GM12878 (cell line): ENCODE measurements at regions not wholly inside any gene's neighbourhood (a gene's known extent, or its start where the extent isn't known, plus 50 kb on each side); places are given as distances from the start of the nearest gene placed in this dataset.

Experiments
- ATAC-seq: fragments of 200-7000 bp; cut with Tn5 transposase; 3 replicates; pipeline ENCODE4 v1.9.1; 2020; ENCODE audit warnings: mild to moderate bottlenecking, moderate library complexity
- BruUV-seq: library from RNA; stranded (reverse); fragments of 400-500 nt; replicated peaks from 2 replicates; lab custom pipeline; 2021; lab: Mats Ljungman, UMichigan
- CTCF ChIA-PET: fragments of 300-600 bp; sonication (Branson Sonifier 250); formaldehyde crosslinking; extraction: SDS; loops from one replicate; lab custom pipeline; 2021; ENCODE audit warnings: inconsistent platforms; lab: Yijun Ruan, JAX
- POLR2A ChIA-PET: fragments of 350-600 bp; formaldehyde crosslinking; extraction: SDS; loops from one replicate; lab custom pipeline; 2021; ENCODE audit warnings: inconsistent platforms; lab: Charles Lee
- RAD21 ChIA-PET: fragments of 300-600 bp; sonication (Branson Sonifier 250); formaldehyde crosslinking; loops from one replicate; lab custom pipeline; 2023; ENCODE audit warnings: antibody characterized with exemption; ENCODE audit not compliant: unreplicated experiment; lab: Charles Lee
- SMC1A ChIA-PET: fragments of 300-600 bp; sonication (Branson Sonifier 250); formaldehyde crosslinking; loops from one replicate; lab custom pipeline; 2023; ENCODE audit not compliant: unreplicated experiment, uncharacterized antibody; lab: Charles Lee
- DNase-seq: peaks from one replicate; pipeline ENCODE4 v3.0.0-alpha.2; 2011; ENCODE audit warnings: low read depth, low spot score
- FAIRE-seq: peaks from 3 replicates; lab custom pipeline; 2011; peaks lifted over from hg19 to GRCh38; lab: Jason Lieb, UNC
- H2AFZ ChIP-seq: 2 replicates; pipeline ENCODE4 v1.6.0; 2011; ENCODE audit warnings: low read depth, low read length, control low read depth; ENCODE audit not compliant: control insufficient read depth
- H3K27ac ChIP-seq: 2 replicates; pipeline ENCODE4 v1.5.1; 2011; ENCODE audit warnings: control low read depth; ENCODE audit not compliant: control insufficient read depth, insufficient read depth
- H3K27me3 ChIP-seq, 2 experiments: replicated peaks in 1 of 2; 2 replicates each; pipeline versions ENCODE4 v1.6.0 to v1.6.1; 2011; ENCODE audit warnings: low read length in 1 of 2; ENCODE audit not compliant: control insufficient read depth in 2 of 2, insufficient read depth in 2 of 2
- H3K36me3 ChIP-seq, 2 experiments: 2 replicates each; pipeline ENCODE4 v1.5.1; 2011; ENCODE audit warnings: low read length in 1 of 2; ENCODE audit not compliant: control insufficient read depth in 2 of 2, insufficient read depth in 2 of 2
- H3K4me1 ChIP-seq: 2 replicates; pipeline ENCODE4 v1.6.1; 2011; ENCODE audit warnings: mild to moderate bottlenecking, low read length, moderate library complexity, mixed read lengths; ENCODE audit not compliant: control insufficient read depth, insufficient read depth
- H3K4me2 ChIP-seq: 2 replicates; pipeline ENCODE4 v1.6.0; 2011; ENCODE audit warnings: control low read depth; ENCODE audit not compliant: control insufficient read depth, insufficient read depth
- H3K4me3 ChIP-seq: fragments of 200-600 bp; sonication (generic); 2 replicates; pipeline ENCODE4 v1.5.1; 2016
- H3K79me2 ChIP-seq: 2 replicates; pipeline ENCODE4 v1.6.0; 2011; ENCODE audit warnings: low read length; ENCODE audit not compliant: control insufficient read depth, insufficient read depth
- H3K9ac ChIP-seq: 2 replicates; pipeline ENCODE4 v1.8.0; 2011; ENCODE audit warnings: low read length, control low read depth, mixed read lengths; ENCODE audit not compliant: control insufficient read depth, insufficient read depth
- H3K9me3 ChIP-seq: replicated peaks from 3 replicates; pipeline ENCODE4 v1.5.1; 2011; ENCODE audit warnings: mild to moderate bottlenecking, low read length; ENCODE audit not compliant: control insufficient read depth, insufficient read depth
- H4K20me1 ChIP-seq: 2 replicates; pipeline ENCODE4 v1.6.0; 2011; ENCODE audit not compliant: control insufficient read depth, insufficient read depth
- ATF7 ChIP-seq: fragments of 450-650 bp; IDR thresholded peaks from 2 replicates; pipeline ENCODE4 v1.6.1; 2016; ENCODE audit warnings: low read depth, mild to moderate bottlenecking
- BRCA1 ChIP-seq: IDR thresholded peaks from 2 replicates; pipeline ENCODE4 v1.6.1; 2011; ENCODE audit warnings: low read depth, low read length, improper control_type of control experiment
- CHD2 ChIP-seq: IDR thresholded peaks from 2 replicates; pipeline ENCODE4 v1.6.1; 2011; ENCODE audit warnings: low read depth, low read length, improper control_type of control experiment, borderline replicate concordance
- CHD4 ChIP-seq: fragments of 200-600 bp; sonication (generic); IDR thresholded peaks from 2 replicates; pipeline ENCODE4 v1.6.1; 2016; ENCODE audit warnings: mild to moderate bottlenecking
- CREB1 ChIP-seq: IDR thresholded peaks from 2 replicates; pipeline ENCODE4 v1.6.1; 2012; ENCODE audit warnings: low read depth, mild to moderate bottlenecking, inconsistent platforms
- ETV6 ChIP-seq, 2 experiments: fragments of 450-650 bp in 1 of 2; IDR thresholded peaks in 1 of 2; conservative IDR thresholded peaks in 1 of 2; 2 replicates each; pipeline ENCODE4 v1.6.1; 2014; ENCODE audit warnings: antibody characterized with exemption in 1 of 2, borderline replicate concordance in 1 of 2, low read depth in 1 of 2, mild to moderate bottlenecking in 1 of 2, moderate library complexity in 1 of 2
- EZH2 ChIP-seq: IDR thresholded peaks from 2 replicates; pipeline ENCODE4 v1.6.1; 2012; ENCODE audit warnings: low read depth, mild to moderate bottlenecking, control low read depth, inconsistent platforms, low read length, borderline replicate concordance; ENCODE audit not compliant: control insufficient read depth
- FOXK2 ChIP-seq: fragments of 450-650 bp; IDR thresholded peaks from 2 replicates; pipeline ENCODE4 v1.6.1; 2017; ENCODE audit warnings: mild to moderate bottlenecking, moderate library complexity
- IKZF2 ChIP-seq, 2 experiments: fragments of 450-650 bp; IDR thresholded peaks; 2 replicates each; pipeline ENCODE4 v1.6.1; 2017; ENCODE audit warnings: mild to moderate bottlenecking in 2 of 2, moderate library complexity in 2 of 2
- IRF3 ChIP-seq: fragments of 450-650 bp; IDR thresholded peaks from 2 replicates; pipeline ENCODE4 v1.6.1; 2014; ENCODE audit warnings: mild to moderate bottlenecking
- NFYA ChIP-seq: IDR thresholded peaks from 2 replicates; pipeline ENCODE4 v1.6.1; 2011; ENCODE audit warnings: low read depth, mild to moderate bottlenecking, low read length, improper control_type of control experiment, borderline replicate concordance
- SMAD5 ChIP-seq: IDR thresholded peaks from 2 replicates; pipeline ENCODE4 v1.6.1; 2016; ENCODE audit warnings: antibody characterized with exemption, low read depth
- SMC3 ChIP-seq: IDR thresholded peaks from 2 replicates; pipeline ENCODE4 v1.6.1; 2011; ENCODE audit warnings: low read length, improper control_type of control experiment, borderline replicate concordance
- STAT1 ChIP-seq: fragments of 450-650 bp; conservative IDR thresholded peaks from 2 replicates; pipeline ENCODE4 v1.6.1; 2014; ENCODE audit warnings: antibody characterized with exemption, mild to moderate bottlenecking
- ZNF24 ChIP-seq: fragments of 450-650 bp; IDR thresholded peaks from 2 replicates; pipeline ENCODE4 v1.6.1; 2017; ENCODE audit warnings: antibody characterized with exemption, mild to moderate bottlenecking
- ZZZ3 ChIP-seq: IDR thresholded peaks from 2 replicates; pipeline ENCODE4 v1.6.1; 2011; ENCODE audit warnings: low read depth; ENCODE audit not compliant: control insufficient read depth, insufficient read length
- WGBS: methylation state at CpG from one replicate; pipeline ENCODE4 v1.1.6; 2016; ENCODE audit warnings: low lambda C conversion rate; ENCODE audit not compliant: insufficient replicate concordance, insufficient coverage; ENCODE audit errors: missing lambda C conversion rate; 5-methylcytosine and 5-hydroxymethylcytosine counted together
- in situ Hi-C: fragments of 300-500 bp; cut with MboI; formaldehyde crosslinking; loops from 9 replicates; pipeline ENCODE4 v1.14.3; 2018; ENCODE audit warnings: mixed read lengths
- intact Hi-C: fragments of 100-400 bp; cut with micrococcal nuclease; formaldehyde crosslinking; loops from one replicate; pipeline ENCODE4 v1.14.2; 2022; ENCODE audit not compliant: unreplicated experiment

DNA sequence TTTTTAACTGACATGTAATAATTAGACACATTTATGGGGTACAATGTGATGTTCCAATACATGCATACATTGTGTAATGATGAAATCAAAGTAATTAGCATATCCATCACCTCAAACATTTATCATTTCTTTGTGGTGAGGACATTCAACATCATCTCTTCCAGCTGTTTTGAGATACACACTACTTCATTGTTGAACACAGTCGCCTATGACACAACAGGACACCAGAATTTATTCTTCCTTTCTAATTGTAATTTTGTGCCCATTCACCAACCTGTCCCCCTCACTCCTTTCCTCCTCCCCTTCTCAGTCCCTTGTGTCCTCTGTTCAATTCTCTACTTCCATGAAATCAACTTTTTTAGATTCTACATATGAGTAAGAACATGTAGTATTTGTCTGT, 113.4 kb upstream of the CBLB start:
- CTCF ChIA-PET = no interaction called here
- no TSS peak for BruUV-seq
- FAIRE-seq (no peak), DNase-seq (no peak), ATAC-seq (no peak)
- 100% methylated on average over 1 of the region's 1 CpG for WGBS
- SMC1A ChIA-PET = interaction anchor here (1.3 kb wide), 1 partner anchor 74 kb away, joined by 3 read pairs; no protein-coding TSS in a partner anchor
- Histone ChIP-seq H3K36me3 (no peaks in the 10 kb centered on the region), H3K79me2 (no peaks in the 10 kb centered on the region), H3K27ac (no peak overlapping the region), H3K9me3 (no peaks in the 10 kb centered on the region), H2AFZ (no peak overlapping the region), H3K27me3 (no peaks in the 10 kb centered on the region), H3K4me3 (no peak overlapping the region), H3K4me2 (no peak overlapping the region), H3K9ac (no peak overlapping the region), H3K4me1 (no peaks in the 10 kb centered on the region)
- RAD21 ChIA-PET = no interaction called here
- in situ Hi-C loops (no loop called here), intact Hi-C loops (no loop called here)
- POLR2A ChIA-PET = no interaction called here
- TF ChIP-seq IKZF2 (IDR thresholded peaks at IDR 0.05) = no peak
- TF ChIP-seq ATF7 = no peak
- no peak for TF ChIP-seq SMC3
- no peak for TF ChIP-seq BRCA1
- TF ChIP-seq FOXK2 = no peak
- TF ChIP-seq ZZZ3 = no peak
- no peak for TF ChIP-seq CHD2
- TF ChIP-seq EZH2 = no peak
- TF ChIP-seq IRF3 = no peak
- TF ChIP-seq NFYA = no peak
- no peak for TF ChIP-seq ZNF24
- no peak for TF ChIP-seq CREB1
- no peak for TF ChIP-seq STAT1
- no peak for TF ChIP-seq CHD4
- no peak for TF ChIP-seq ETV6 (conservative IDR thresholded peaks at IDR 0.05 in 1 of 2, IDR thresholded peaks at IDR 0.05 in 1 of 2; ENCODE audit: borderline replicate concordance in 1 of 2, low read depth in 1 of 2)
- TF ChIP-seq SMAD5 = no peak
- TF ChIP-seq, all 136 proteins: peak for 0
- no peaks in the 10 kb centered on the region for H4K20me1 ChIP-seq
